Transverse colon (tissue), 4 donors: ENCODE measurements at regions not wholly inside any gene's neighbourhood (a gene's known extent, or its start where the extent isn't known, plus 50 kb on each side); places are given as distances from the start of the nearest gene placed in this dataset.

ENCODE experiments used
- DNase-seq: peaks from one replicate; pipeline ENCODE4 v3.0.0-alpha.2; 2019
- H3K27ac ChIP-seq, 4 donors: fragments of 200-600 bp; sonication (generic); 2 replicates each; pipeline ENCODE4 v1.5.1; 2016 to 2018; ENCODE audit warnings: inconsistent platforms in 4 of 4
- H3K27me3 ChIP-seq: fragments of 200-600 bp; sonication (generic); 2 replicates; pipeline ENCODE4 v1.5.1; 2017; ENCODE audit warnings: inconsistent platforms
- H3K36me3 ChIP-seq, 4 donors: fragments of 200-600 bp; sonication (generic); 2 replicates each; pipeline ENCODE4 v1.5.1; 2017 to 2019; ENCODE audit warnings: inconsistent platforms in 4 of 4
- H3K4me1 ChIP-seq, 4 donors: fragments of 200-600 bp; sonication (generic); 2 replicates each; pipeline ENCODE4 v1.5.1; 2017 to 2020; ENCODE audit warnings: inconsistent platforms in 4 of 4
- H3K4me3 ChIP-seq, 4 donors: fragments of 200-600 bp; sonication (generic); 1 replicate in 1 of 4; 2 replicates in 3 of 4; pipeline versions ENCODE4 v1.5.1 to v1.6.1; 2017 to 2019; ENCODE audit warnings: inconsistent platforms in 4 of 4
- H3K9me3 ChIP-seq, 2 donors: fragments of 200-600 bp; sonication (generic); 2 replicates each; pipeline ENCODE4 v1.5.1; 2017 to 2019; ENCODE audit warnings: inconsistent platforms in 2 of 2
- EP300 ChIP-seq: sonication (generic); formaldehyde crosslinking; IDR thresholded peaks from one replicate; pipeline ENCODE4 v1.6.1; 2017; ENCODE audit warnings: antibody characterized with exemption, low read depth
- POLR2A ChIP-seq: fragments of 450-650 bp; IDR thresholded peaks from one replicate; pipeline ENCODE4 v1.6.1; 2016; ENCODE audit warnings: antibody characterized with exemption, mild to moderate bottlenecking, moderate library complexity
- POLR2AphosphoS5 ChIP-seq, 3 donors: sonication (generic); formaldehyde crosslinking; IDR thresholded peaks; one replicate each; pipeline ENCODE4 v1.6.1; 2016; ENCODE audit warnings: antibody characterized with exemption in 3 of 3
- WGBS, 2 donors: methylation state at CpG; one replicate each; pipeline ENCODE4 v1.1.5; 2018; ENCODE audit warnings: low coverage in 1 of 2; 5-methylcytosine and 5-hydroxymethylcytosine counted together
- in situ Hi-C, 4 donors: fragments of 200-750 bp; cut with MboI; loops; one replicate each; pipeline versions ENCODE4 v1.15.0 to v1.15.1; 2017; ENCODE audit warnings: low sequenced_read_pairs in 3 of 4, low pct_ligation_motif_present in 1 of 4, low pct_unique_long_range_greater_than_20kb in 1 of 4
- intact Hi-C: fragments of 100-400 bp; cut with DNase I; formaldehyde crosslinking; loops from one replicate; pipeline ENCODE4 v1.15.1; 2023; ENCODE audit warnings: low total_unique reads
- TF ChIP-seq, protein P1 (sequence below), 5 experiments: fragments of 200-600 bp in 3 of 5; fragments of 450-650 bp in 2 of 5; sonication (generic) in 3 of 5; IDR thresholded peaks; 1 replicate in 2 of 5; 2 replicates in 3 of 5; pipeline ENCODE4 v1.5.1; 2016 to 2017; ENCODE audit warnings: antibody characterized with exemption in 5 of 5, inconsistent platforms in 3 of 5, mild to moderate bottlenecking in 2 of 5, moderate library complexity in 1 of 5

DNA sequence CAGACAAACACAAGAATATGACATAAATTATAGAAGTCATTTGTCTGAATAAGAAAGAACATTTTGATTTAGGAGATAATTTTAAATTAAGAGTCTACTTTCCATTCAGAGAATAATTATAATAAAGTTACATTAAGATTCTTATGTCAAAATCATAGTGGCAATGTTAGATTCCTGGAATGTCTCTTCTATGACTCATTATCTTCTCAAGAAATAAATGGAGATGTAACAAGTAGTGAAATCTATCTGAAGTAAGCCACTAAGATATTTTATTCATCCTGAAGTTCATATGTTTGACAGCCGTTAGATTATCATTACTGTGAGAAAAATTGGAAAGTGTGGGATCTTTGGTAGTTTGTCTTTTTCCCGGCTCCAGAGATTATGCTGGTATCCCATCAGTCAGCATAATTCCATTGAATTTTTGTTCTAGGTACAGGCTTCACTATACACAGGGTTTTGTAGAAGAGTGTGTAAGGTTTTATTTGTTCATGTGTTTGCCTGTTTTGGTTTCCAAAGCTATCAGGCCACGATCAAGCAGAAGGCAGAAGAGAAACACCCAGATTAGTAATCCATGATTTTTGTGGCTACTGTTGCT lies 1246.6 kb upstream of the LRRTM1 start:
- WGBS, 2 donors: 85 to 90% methylated on average over 3 of the region's 3 CpGs
- Histone ChIP-seq H3K4me1 (no peaks in the 10 kb centered on the region), H3K9me3 (no peaks in the 10 kb centered on the region), H3K27ac (no peak overlapping the region), H3K4me3 (no peak overlapping the region), H3K27me3 (no peaks in the 10 kb centered on the region), H3K36me3 (no peaks in the 10 kb centered on the region)
- TF ChIP-seq POLR2A (no peak), POLR2AphosphoS5 (IDR thresholded peaks at IDR 0.05) (no peak), EP300 (no peak)
- TF ChIP-seq, protein P1, sequence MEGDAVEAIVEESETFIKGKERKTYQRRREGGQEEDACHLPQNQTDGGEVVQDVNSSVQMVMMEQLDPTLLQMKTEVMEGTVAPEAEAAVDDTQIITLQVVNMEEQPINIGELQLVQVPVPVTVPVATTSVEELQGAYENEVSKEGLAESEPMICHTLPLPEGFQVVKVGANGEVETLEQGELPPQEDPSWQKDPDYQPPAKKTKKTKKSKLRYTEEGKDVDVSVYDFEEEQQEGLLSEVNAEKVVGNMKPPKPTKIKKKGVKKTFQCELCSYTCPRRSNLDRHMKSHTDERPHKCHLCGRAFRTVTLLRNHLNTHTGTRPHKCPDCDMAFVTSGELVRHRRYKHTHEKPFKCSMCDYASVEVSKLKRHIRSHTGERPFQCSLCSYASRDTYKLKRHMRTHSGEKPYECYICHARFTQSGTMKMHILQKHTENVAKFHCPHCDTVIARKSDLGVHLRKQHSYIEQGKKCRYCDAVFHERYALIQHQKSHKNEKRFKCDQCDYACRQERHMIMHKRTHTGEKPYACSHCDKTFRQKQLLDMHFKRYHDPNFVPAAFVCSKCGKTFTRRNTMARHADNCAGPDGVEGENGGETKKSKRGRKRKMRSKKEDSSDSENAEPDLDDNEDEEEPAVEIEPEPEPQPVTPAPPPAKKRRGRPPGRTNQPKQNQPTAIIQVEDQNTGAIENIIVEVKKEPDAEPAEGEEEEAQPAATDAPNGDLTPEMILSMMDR (IDR thresholded peaks at IDR 0.05): no peak
- intact Hi-C loops: no loop called here
- in situ Hi-C loops: no loop called here
- no peak for DNase-seq

DNA sequence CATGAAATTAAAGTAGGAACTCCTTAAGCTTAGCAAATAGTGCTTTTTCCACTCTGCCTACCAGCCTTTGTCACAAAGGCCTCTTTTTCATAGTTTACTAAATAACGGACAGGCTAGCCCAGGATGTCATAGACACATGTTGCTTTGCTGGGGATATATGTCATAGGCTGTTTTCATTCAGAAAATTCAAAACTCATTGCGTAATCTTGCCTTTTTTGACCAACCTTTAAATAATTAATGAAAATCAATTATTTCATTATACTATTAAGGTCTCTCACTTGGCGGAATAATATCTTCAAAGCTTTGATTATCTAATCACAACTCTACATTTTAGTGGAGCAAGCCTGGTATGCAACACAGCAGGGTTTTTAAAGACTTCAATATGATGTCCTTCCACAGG lies 1245.7 kb upstream of the LRRTM1 start:
- Histone ChIP-seq H3K9me3 (no peaks in the 10 kb centered on the region), H3K36me3 (no peaks in the 10 kb centered on the region), H3K4me3 (no peak overlapping the region), H3K4me1 (no peaks in the 10 kb centered on the region), H3K27ac (no peak overlapping the region), H3K27me3 (no peaks in the 10 kb centered on the region)
- intact Hi-C loops: no loop called here
- in situ Hi-C loops: no loop called here
- WGBS, 2 donors: 86% methylated on average over 3 of the region's 3 CpGs
- DNase-seq: no peak
- TF ChIP-seq EP300 (no peak), POLR2AphosphoS5 (IDR thresholded peaks at IDR 0.05) (no peak), POLR2A (no peak)
- TF ChIP-seq, protein P1 (IDR thresholded peaks at IDR 0.05): no peak

DNA sequence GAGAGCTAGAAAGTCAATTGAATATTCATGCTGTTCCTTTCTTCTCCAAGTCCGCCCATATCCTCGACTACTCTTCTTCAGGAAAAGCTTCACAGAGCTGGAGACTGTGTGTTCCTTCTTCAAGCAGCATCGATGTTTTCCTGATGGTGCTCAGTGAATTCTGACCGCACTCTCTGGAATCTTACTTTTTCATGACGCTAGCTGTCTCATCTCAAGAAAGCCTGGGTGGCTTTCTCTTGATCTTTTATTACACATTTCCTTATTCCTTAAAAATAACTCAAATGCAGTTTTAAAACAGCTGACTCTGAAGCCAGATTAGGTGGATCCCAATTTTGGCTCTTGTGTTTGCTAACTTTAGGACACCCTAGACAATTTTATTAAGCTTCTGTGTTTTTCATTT lies 1245.1 kb upstream of the LRRTM1 start:
- no peak for DNase-seq
- WGBS, 2 donors: 85 to 96% methylated on average over 4 to 5 of the region's 5 CpGs
- no peak overlapping the region for H3K27ac ChIP-seq
- no peak for TF ChIP-seq EP300
- no peak for TF ChIP-seq POLR2AphosphoS5 (IDR thresholded peaks at IDR 0.05)
- TF ChIP-seq POLR2A: no peak
- TF ChIP-seq, protein P1 (IDR thresholded peaks at IDR 0.05): no peak
- no peaks in the 10 kb centered on the region for H3K9me3 ChIP-seq
- H3K36me3 ChIP-seq: no peaks in the 10 kb centered on the region
- no peaks in the 10 kb centered on the region for H3K4me1 ChIP-seq
- in situ Hi-C loops (no loop called here), intact Hi-C loops (no loop called here)
- no peaks in the 10 kb centered on the region for H3K27me3 ChIP-seq
- H3K4me3 ChIP-seq: no peak overlapping the region

DNA sequence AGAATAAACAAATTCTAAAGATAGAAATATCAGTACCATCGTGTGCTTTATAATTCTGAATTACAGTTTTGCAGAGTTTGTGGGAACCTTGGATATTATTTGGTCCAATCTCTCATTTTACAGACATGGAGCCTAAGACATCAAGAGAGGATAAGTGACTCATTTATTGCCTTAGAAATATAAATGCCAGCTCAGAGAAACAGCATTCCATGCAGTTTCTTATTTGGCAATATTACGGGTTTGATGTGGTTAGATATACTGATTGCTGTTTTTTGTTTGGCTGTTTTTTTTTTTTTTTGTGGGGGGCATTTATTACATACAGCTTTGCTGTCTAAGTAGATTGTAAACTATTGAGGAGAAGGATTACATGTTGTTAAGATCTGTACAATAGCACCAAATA lies 1241.1 kb upstream of the LRRTM1 start:
- H3K9me3 ChIP-seq: no peaks in the 10 kb centered on the region
- no peaks in the 10 kb centered on the region for H3K4me1 ChIP-seq
- H3K27ac ChIP-seq: no peak overlapping the region
- intact Hi-C loops (no loop called here), in situ Hi-C loops (no loop called here)
- TF ChIP-seq POLR2AphosphoS5 (IDR thresholded peaks at IDR 0.05): no peak
- TF ChIP-seq POLR2A: no peak
- TF ChIP-seq, protein P1 (IDR thresholded peaks at IDR 0.05): no peak
- TF ChIP-seq EP300: no peak
- no peak overlapping the region for H3K4me3 ChIP-seq
- no peaks in the 10 kb centered on the region for H3K36me3 ChIP-seq
- 66 to 68% methylated on average over 2 of the region's 2 CpGs for WGBS, 2 donors
- H3K27me3 ChIP-seq: no peaks in the 10 kb centered on the region
- no peak for DNase-seq
